HG03342 (cell line): ENCODE measurements at regions not wholly inside any gene's neighbourhood (a gene's known extent, or its start where the extent isn't known, plus 50 kb on each side); places are given as distances from the start of the nearest gene placed in this dataset.

Experiments used
- ATAC-seq: cut with Tn5 transposase; IDR thresholded peaks from one replicate; pipeline ENCODE4 v1.9.1; 2021; ENCODE audit warnings: mild to moderate bottlenecking, moderate library complexity; ENCODE audit not compliant: unreplicated experiment

GRCh38 chr18:62665188-62665587 is 50.2 kb upstream of the PHLPP1 start:
- no peak for ATAC-seq
